NCI-H226 (cell line): ENCODE measurements at regions not wholly inside any gene's neighbourhood (a gene's known extent, or its start where the extent isn't known, plus 50 kb on each side); places are given as distances from the start of the nearest gene placed in this dataset.

Source experiments
- DNase-seq: peaks from one replicate; pipeline ENCODE4 v3.0.0-alpha.2; 2015

DNA sequence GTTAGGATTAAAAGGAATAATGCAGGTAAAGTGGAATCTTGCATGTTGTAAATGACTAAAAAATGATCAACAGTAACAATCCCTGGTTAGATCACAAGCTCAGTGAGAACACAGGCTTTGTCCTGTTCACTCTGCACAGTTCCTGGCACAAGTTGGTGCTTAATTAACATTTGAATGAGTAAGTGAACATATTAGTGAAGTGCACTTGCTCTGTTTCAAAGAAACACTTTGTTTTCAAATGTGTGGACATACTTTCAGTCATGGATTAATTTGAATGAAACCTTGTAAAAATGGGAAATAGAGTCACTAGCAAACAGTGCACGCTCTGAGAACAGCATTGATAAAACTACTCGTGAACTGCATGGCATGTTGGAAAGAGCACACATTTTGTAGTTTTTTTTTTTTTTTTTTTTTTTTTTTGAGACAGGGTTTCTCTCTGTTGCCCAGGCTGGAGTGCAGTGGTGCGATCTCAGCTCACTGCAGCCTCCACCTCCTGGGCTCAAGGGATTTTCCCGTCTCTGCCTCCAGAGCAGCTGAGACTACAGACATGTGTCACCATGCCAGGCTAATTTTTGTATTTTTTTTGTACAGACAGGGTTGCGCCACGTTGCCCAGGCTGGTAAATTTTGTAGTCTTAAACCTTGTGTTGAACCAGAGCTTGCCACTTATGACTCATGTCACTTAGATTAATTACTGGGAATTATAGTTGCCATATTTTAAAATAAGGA is 159.9 kb downstream of the LURAP1L start:
- peak; percentile 26 for DNase-seq

DNA sequence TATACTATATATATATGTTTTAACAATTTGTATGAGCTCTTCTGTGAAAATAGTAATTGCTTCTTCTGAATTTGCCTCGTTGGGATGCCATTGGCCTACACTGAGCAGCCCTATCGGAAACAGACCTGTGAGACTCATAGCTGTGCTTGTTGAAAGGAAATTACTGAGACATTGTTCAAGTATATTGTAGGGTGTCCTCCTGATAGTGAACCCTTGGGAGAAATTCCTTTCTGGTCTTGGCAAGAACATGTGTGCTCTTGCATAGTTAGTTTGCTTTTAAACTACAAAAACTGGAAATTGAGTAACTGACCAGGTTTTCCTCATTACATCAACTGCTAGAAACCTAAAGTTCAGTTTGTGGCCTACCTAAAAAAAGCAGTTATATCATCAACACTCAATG is 160.9 kb downstream of the LURAP1L start:
- peak; percentile 77 for DNase-seq

DNA sequence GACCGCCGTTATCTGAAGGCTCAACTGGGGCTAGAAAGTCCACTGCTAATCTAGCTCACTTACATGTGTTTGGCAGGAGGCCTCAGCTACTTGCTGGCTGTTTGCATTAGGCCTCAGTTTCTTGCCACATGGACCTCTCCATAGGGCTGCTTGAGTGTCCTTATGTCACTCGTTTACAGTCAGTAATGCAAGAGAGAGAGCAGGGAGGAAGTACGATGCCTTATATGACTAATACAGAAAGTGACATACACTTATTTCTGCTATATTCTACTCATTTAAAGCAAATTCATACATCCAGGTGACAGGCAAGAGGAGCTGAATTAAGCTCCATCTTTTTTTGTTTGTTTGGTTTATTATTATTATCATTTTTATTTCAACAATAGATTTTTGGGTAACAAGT is 179.6 kb downstream of the LURAP1L start:
- DNase-seq, result no peak

DNA sequence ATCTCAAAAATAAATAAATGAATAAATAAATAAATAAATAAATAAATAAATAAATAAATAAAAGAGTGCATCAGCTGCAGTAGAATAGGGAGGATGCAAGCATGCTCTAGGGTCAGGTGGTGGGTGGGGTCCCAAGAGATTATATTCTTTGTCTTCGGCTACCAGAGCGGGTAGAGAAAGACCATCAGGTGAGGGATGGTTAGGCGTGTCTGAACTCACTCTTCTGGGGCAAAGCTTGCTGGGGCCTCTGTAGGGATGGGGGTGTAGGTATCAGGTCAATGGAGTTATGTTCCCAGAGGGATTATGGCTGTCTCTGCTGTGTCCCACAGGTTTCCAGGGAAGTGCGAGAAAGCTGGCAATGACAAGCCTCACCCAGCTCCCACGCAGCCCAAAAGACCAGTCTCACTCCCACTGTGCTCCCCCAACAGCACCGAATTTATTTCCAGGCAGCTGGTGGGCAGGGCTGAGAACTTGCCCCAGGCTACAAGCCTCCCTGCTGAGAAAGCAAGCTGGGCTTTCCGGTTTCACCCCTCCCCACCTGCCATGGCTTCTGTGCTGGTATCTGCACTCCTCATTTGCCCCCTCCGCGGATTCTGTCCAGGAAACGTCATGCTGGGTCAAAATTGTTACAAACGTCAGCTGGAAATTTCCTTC is 180.8 kb downstream of the LURAP1L start:
- DNase-seq, result no peak

DNA sequence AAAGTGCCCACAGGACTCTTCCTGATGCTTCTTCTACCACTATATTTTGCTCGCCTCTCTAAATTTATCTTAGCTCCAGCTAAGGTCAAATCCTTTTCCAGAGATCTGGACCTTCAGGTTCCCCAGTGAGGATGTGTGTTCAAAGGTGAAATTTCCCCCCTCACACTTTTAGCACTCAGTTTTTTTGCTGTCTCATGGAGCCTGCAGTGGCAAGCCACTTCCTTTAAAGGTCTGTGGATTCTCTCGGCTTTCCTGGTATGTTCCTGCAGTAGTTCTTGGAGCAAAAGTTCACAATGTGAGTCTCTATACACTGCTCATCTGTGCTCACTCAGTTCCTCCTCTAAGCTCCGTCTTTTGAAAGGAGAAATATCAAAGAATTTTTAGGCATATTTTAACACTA is 181.4 kb downstream of the LURAP1L start:
- DNase-seq, result no peak

DNA sequence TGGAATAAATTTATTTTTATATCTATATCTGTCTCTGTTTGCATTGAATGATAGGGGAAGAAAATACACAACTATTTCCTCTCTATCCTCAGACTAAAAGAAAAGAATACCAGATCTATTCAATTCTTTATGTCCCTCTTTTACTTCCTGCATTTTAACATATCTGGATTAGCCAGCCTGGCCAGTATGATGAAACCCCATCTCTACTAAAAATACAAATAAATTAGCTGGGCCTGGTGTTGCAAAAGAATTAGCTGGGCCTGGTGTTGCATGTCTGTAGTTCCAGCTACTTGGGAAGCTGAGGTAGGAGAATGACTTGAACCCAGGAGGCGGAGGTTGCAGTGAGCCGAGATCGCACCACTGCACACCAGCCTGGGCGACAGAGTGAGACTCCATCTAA is 182.0 kb downstream of the LURAP1L start:
- no peak for DNase-seq

DNA sequence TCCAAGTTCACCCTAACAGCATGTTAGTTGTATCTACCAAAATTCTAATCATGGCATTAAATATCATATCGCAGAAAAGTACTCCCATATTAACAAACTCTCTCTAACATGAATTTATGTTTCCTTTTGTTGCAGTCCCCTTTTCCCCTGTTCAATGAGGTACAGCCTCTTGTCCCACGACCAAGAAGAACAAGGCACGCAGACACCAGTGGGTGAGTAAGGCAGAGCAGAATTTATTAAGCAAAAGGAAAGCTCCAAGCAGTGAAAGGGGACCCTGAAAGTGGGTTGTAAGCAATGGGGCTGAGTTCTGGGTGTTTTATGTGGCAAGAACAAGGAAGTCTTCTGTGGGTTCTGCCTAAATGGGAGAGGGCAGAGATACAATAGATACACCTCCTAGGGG is 183.5 kb downstream of the LURAP1L start:
- no peak for DNase-seq

DNA sequence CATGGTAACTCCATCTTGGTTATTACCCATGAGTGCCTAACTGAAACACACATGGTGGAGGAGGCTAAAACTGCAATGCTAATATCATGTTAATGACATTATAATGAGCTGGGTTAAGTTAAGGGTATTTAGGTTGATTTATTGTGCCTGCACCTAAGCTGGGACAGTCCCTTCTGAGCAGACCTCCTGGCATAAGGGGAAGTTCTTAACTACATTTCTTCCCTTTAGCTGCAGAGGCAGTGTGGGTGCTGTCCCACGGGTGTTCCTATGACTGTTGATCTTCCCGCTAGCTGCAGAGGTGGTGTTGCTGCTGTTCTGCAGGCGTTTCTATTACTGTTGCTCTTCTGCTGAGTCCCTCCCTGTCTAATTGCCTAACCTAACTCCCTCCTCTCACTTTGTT is 183.9 kb downstream of the LURAP1L start:
- no peak for DNase-seq

DNA sequence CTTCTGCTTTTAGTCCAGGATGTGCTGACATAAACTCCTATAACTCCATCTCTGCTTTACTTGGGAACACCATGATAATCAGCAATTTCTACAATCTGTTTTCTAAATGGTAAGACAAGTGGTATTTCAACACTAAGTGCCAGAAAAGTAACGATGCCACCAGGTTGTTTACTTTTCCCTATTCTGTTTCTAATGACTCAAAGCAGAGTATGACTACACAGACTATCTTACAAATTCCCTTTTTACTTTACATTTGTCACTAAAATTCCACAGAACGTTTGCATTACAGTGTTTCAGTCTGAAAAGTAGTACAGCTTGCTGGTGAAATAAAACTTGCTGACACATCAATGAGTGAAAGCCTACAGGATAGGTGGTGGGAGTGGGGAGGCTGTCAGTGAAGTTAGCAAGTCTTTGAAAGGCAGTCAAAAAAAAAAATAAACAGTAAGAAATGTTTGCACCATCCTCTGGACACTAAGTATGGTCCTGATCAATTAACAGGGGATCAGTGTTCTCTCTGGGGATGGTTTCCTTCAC is 186.5 kb downstream of the LURAP1L start:
- DNase-seq, result no peak

DNA sequence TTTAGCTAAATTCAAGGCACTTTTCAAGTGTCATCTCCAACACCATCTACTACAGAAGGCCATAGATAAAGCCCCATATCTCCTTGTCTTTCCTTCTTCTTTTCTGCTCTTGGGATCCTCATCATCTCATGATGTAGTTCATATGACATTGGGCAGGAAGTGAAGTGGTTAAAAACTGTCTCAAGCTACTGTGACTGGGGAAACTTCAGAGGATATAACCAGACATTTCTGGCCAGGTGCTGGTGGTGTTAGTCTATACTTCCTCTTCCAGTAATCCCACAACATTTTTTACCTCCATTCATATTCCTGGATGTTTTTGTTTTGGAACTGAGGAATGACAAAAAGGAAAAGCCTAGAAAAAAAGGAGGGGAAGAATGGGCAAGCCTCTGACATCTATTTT is 188.7 kb downstream of the LURAP1L start:
- DNase-seq, result no peak

DNA sequence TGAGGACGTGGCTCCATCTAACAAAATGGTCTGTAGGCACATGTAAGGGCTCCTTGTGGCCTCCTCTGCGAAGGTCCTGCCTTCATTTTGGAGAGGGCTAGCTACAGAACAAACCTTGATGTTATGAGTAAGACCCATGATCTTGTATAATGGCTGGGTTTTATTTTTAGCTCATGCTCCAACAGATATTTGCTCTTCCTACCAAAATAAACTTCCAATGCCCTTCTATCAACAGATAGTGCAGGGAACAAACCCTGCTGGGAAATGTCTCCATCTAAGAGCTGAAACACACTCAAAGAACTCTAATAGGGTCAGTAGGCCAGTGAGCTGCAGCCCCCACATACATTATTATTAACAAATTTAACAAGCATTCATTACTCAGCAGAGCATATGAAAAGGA is 189.5 kb downstream of the LURAP1L start:
- no peak for DNase-seq

DNA sequence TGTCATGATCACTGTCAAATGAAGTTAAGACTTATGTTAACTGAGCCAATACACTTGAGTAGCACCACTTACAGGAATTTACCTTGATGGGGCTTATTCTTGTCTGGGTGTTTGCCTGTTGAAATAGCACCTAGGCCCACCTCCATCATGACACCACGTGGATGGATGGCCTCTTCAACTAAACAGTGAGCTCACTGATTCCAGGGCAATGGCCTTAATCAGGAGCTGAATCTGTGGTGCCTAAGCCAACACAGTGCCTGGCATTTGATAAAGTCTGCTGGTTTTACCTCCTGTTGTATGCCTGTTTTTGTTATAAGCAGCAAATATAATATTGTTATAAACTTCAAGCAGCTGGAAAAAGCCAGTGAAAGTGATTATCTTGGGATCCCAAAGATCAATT is 190.5 kb downstream of the LURAP1L start:
- DNase-seq, result no peak

DNA sequence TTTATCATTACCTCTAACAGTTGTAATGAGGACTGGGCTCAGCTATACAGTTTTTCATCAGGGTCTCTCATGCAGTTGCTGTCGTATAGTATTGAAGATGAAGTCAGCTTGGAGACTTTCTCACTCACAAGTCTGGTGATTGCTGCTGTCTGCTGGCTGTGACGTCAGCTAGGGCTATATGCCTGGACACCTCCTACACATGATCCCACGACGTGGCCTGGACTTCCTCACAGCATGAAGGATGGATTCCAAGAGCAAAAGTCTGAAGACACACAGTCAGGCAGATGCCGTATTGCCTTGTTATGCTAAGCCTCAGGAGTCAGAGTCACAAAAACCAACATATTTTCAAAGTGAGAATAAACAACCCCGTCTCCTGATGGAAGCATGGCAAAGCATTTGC is 193.3 kb downstream of the LURAP1L start:
- DNase-seq, result no peak

DNA sequence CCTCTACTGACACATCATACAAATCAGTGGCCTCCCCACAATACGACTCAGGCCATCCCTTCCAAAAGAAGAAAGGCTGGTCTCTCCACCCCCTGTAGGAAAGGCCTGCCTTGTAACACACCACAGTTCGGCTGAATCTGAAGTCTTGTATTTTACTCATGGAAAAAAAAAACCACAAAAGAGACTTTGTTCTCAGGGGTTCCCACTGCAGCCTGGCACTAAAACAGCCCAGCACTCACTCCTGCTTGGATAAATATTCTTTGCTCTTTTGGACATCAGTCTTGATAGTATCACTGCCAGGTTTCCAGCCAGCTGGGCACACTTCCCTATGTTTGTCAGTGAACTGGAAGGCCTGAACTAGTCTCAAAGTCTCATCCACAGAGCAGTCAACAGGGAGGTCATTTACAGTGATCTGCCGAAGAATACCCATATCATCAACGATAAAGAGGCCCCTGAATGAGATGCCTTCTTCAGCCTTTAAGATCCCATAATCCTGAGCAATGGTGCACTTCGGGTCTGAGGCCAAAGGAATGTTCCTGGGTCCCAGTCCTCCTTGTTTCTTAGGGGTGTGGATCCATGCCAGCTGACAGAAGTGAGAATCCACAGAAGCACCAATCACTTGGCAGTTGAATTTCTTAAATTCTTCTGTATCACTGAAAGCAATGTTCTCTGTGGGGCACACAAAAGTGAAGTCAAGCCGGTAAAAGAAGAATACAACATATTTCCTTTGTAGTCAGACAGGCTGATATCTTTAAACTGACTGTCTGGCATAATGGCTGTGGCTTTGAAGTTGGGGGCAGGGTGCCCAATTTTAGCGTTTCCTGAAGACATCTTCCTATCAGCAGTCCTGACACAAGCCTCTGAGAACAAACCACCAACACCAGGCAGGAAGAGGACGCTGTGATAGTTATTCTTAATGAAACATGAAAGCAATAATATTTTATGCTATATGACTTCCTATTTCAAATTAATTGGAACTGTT is 198.1 kb downstream of the LURAP1L start:
- DNase-seq, result no peak

DNA sequence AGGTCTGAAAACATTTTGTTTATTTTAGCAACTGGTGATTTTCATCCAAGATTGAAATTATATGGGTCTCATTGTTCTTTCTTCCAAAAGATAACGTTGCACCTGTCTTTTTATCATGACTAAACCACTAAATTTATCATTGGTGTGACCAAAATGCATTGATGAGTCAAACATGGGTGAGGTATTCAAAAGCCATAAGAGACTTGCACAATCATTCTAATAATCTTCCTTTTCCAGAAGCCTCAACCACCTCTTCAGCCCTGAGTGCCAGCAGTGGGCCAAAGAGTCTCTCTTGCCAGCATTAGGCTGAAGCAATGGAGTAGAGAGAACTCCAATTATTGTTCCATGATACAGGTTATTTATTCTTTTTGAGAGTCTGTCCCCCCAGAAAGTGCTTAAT is 198.9 kb downstream of the LURAP1L start:
- no peak for DNase-seq

DNA sequence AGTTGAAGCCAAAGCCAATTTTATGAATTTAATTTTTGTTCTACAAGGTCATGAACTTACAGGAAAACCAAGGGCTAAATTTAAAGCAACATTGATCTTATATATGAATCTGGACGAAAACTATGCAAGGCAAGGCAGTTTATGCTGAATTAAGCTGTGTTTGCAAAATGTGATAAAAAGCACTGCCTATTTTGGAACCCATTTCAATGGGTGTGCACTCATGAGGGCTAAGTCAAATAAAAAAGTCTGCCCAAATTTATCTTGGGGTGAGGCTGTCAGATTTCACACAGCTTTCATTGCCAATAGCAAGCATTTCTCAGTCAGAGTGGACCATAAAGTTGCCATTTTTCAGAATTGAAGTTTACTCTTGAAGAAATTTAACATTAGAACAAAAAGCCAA is 199.9 kb downstream of the LURAP1L start:
- DNase-seq, result no peak

DNA sequence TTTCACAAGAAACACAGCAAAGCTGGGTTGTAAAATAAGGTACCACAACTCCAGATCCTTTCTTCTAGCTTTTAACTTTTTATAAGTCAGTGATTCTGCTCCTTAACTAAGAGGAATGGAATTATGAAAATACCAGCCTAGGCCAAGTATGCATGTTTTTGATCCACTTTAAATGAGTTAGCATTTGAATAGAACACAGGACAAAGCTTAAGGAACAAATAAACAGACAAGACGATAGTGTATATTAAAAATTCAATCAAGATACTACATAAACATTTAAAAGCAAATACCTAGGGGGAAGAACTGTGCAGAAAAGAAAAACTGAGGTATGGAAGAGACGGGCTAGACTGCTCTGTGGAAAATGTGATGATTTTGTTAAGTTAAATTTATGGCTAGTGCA is 200.7 kb downstream of the LURAP1L start:
- DNase-seq, result no peak

DNA sequence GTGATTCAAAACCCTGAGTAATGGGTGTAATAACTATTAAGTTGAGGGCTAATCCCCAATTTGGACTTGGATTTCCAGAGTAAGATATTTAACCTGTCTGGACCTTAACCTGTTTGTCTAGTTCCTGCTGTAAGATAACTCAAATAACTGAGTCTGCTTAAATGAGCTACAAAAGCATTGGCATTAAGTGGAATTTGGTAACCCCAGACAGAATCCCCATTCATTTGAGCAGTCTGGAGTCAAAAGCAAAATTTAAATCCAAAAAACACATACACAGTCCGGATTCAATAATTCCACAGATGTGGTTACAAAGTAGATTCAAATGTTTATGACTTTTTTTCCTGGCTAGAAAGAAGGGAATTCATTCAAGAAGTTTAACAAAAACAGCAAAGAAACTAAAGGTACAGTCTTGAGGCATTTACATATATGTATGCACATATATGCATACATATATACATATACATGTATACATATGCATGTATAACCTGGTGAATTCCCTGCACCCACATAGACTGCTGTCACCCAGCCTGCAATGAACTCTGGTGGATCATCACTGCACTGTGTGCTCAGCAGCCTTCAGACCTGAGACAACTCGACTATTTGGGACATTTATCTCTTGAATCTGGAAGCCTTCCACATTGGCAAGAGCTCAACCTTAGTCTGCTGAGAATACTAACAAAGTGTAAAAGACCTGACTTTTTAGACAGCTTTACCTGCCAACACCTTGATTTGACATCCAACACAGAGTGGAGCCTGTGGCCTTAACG is 205.4 kb downstream of the LURAP1L start:
- no peak for DNase-seq

DNA sequence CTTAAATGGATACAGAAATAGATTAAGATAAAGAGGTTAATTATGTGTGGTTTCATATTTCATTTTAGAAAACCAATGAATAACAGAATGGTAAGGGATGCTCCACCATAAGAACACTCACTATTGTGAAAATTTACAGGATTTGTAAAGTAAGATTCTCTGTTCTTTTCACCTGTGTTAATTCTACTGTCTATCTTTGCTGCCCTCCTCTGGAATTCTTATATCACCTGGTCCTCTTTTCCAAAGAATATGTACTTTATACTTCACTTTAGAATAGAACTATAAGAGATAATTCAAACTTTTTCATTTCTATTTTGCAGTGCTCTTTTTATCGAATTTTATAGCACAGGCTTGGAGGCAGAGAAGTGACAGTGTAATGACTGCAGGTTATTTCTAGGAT is 213.4 kb downstream of the LURAP1L start:
- no peak for DNase-seq

DNA sequence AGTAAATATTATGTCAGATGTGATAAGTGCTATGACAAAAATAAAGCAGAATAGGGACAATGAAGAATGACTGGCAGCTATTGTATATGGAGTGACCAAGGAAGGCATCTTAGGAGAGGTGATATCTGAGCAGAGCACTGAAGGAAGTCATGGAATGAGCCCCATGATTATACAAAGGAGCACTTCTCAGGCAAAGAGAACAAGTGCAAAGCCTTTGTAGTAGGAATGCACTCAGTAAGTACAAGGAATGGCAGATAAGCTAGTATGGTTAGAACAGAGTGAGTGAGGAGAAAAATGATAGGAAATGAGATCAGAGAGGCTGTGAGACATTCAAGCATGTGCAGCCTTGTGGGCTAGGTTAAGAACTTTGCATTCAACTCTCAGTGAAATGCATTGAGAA is 214.8 kb downstream of the LURAP1L start:
- peak; percentile 20 for DNase-seq

DNA sequence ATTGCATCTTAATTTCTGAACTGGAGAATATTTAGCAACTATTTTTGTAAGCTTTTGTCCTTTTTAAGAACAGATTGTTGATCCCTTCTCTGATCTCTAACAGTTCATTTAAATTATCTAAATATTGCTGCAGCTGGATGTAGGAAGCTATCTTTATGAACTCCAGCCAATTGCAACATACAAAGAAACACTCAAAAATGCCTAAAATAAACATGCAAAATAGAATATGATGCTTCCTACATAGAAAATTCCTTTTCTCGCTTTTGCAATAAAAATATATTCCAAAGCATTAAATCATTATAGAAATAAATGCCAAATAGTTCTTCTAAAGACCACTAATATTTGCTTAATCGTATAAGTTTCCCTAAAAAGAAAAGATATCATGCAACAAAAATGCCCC is 218.6 kb downstream of the LURAP1L start:
- no peak for DNase-seq

DNA sequence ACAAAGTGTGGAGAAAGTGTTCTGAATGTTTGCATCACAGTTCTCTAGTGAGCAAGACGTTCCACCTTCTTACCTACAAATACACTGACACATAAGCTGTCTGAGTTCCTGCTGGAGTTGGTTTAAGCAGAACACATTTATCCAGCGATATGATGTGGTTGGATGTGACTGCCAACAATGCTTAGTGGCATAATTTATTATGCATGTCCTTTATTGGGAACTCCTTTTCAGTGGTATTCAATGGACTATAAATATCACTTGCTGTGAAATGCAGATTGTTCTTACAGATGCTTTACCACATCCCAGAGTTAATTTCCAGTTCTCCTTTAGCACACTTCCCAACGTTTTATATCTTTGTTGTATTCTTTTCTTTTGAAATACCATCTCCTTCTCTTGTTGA is 222.2 kb downstream of the LURAP1L start:
- no peak for DNase-seq
